Inflammatory macrophage treated with lipopolysaccharide for 4 hours (primary cell): ENCODE measurements at regions not wholly inside any gene's neighbourhood (a gene's known extent, or its start where the extent isn't known, plus 50 kb on each side); places are given as distances from the start of the nearest gene placed in this dataset.

Source experiments
- DNase-seq: peaks from one replicate; pipeline ENCODE4 v3.0.0-alpha.2; 2020

DNA sequence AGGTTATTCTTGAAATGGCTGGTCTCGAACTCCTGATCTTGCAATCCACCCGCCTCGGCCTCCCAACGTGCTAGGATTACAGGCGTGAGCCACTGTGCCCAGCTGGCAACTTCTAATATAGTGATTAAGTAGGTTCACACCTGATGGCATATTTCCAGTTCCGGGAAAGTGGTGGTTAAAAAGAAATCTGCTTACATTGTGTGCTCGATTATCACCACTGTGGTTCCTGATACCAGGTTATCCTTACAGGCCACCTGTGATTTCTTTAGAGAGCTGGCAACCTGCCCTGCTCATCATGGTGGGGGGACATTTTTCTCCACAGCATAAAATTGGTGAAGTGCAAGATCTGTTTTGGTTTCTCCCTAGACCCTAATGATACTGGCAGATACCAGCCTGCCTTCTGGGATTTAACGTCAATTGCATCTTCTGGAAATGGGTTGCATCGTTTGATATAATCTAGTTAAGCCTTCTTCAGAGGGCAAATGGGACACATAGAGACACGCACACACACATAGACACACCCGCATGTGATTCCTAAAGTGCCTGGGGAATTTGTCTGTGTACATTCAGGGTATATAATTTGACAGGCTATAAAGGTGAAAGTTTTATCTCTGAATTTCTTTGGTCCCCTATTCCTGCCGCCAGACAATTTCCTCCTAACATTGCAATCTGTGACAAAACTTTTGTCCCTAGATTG is 49.7 kb upstream of the CITED2 start:
- DNase-seq = no peak
